ENCODE measurements at regions not wholly inside any gene's neighbourhood (a gene's known extent, or its start where the extent isn't known, plus 50 kb on each side); places are given as distances from the start of the nearest gene placed in this dataset.
A peak's percentile ranks its signal among the peaks of the same experiment; 100 is the strongest.

- DNase-seq (ENCODE audit: low read depth): no peak
These were observed 58.4 kb downstream of the SLC25A47 start for GRCh38 chr14:100381395-100382105.

GRCh38 chr14:100382106-100382455 is 58.9 kb downstream of the SLC25A47 start:
- DNase-seq (ENCODE audit: low read depth): no peak

DNA sequence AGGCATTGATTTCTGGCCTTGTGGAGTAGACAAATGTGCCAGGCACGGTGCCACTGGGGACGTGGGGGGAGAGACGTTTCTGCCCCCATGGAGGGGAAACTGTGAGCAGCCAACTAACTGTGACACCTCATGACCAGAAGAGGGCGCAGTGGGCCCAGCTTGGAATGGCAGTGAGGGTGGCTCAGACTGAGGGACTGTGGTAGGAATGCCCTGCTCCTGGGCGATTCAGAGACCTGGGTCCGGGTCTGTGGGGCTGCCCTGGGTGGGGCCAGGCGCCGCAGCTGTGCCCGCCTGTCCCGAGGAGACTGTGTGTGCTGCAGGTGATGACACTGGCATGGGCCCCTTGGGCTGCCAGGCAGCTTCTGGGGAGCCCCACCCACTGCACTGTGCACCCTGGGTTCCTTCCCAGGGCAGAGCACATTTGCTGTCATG is 60.6 kb downstream of the SLC25A47 start:
- DNase-seq (ENCODE audit: low read depth): peak; percentile 42

GRCh38 chr14:100384277-100384676 is 61.1 kb downstream of the SLC25A47 start:
- DNase-seq (ENCODE audit: low read depth): no peak

DNA sequence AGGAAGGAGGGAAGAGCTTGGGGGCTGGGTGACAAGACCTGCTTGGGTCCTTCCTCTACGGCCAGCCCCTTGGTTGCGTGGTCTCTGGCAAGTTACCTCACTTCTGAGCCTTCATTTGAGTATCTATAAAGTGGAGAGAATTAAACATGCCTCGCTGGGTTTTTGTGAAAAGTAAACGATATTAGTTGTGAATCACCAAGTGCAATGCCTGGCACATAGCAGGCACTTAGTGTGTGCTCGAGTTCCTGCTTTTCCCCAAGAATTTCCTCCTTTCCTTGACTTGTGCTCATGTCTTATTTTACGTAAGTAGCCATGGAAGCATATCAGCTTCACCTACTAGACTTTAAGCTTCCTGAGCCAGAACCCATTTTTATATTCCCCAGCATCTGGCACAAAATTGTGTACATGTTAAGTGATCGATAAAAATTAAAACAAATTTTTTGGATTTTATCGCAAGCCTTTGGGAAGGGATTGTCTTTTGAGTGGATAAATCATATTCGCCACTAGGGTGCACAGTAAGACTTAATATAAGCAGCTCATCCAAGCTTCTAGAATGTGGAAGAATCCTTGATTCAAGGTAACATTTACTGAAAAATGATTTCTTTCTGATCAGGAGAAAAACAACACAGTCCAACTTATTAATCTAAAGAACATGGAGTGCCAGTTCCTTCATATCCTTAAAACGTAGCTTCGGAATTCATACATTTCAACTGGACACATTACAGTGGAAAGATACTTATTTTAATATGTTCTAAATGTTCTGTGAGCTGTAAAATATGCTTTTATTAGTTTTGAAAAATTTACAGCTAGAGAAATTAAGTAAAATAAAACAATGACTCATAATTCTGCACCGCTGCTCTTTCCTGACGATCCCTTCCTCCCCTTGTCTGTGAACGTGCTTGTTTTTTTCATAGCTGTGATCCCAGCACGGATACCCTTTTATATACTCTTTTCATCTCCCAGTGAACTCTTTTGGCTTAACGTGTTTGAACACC is 62.0 kb downstream of the SLC25A47 start:
- no peak for DNase-seq (ENCODE audit: low read depth)

DNA sequence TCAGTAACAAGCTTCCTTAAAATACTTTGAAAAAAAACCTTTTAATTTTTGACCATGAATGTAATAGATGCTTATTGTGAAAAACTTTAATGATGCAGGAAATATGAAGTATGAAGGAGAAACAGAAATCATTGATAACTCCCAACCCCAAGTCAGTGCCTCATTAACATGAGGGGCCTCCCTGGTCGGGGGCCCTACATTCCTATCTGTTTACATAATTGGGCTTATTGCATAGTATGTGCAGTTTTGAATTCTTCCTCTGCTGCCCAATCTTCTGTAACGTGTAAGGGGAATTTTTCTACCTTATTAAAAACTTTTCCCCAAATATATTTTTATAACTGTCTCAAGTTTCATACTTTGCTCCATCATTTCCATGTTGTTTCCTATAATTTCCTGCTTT is 63.0 kb downstream of the SLC25A47 start:
- DNase-seq (ENCODE audit: low read depth): no peak

DNA sequence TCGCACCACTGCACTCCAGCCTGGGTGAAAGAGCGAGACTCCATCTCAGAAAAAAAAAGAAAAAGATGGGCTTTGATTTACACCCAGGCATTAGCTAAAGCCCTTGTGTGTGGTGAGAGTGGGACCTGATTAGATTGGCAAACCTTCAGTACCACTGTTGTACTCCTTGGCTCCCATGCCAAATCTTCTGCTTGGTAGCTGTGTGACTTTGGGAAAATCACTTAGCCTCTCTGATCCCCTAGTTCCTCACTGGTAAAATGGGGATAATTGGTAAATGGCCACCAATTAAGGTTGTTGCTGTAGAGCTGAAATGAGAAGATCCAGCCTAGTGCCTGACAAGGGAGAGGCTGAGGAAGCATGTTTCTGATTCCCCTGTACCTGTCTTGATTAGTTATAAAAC is 63.7 kb downstream of the SLC25A47 start:
- DNase-seq (ENCODE audit: low read depth): no peak

GRCh38 chr14:100387450-100387849 is 64.3 kb downstream of the SLC25A47 start:
- DNase-seq (ENCODE audit: low read depth): no peak

DNA sequence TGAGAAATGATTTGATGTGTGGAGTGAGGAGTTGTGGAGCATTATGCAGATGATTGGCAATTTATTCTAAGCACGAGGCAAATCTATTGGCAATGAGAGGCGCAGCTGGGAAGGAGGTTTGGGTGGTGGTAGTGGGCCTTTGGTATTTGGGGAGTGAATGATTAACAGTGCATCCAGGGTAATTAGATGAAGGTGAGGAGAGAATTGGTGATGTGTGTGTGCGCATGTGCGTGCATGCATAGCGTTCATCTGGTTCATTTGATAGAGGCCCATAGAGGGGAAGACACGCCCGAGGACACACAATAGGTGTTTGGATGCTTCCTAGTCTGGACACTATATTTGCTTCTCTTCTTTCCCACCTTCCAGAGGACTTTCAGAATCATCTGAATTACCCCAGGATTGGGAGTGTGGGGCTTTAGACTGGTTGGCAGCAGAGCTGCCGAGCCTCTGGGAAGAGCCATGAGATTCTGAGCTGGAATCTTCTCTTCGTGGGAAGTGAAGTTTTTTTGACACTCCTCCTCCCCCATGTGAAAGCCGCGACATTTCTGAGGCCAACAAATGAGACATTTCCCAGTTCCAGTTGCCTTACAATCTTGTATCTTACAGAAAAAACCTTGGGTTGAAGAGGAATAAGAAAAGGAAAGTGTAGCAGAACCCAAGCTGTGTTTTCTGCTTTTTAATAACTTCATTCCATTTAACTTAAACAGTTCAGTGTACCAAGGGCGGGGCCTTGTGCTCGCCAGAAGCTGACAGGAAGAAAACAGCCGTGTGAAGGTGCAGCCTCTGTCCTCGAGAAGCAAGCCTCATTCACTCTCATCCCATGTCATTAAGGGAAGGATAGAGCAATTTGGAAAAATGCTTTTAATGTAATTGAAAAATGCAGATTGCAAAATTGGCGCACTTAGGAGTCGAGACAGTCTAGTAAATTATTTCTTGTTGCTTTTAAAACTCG is 65.2 kb downstream of the SLC25A47 start:
- DNase-seq (ENCODE audit: low read depth): no peak

DNA sequence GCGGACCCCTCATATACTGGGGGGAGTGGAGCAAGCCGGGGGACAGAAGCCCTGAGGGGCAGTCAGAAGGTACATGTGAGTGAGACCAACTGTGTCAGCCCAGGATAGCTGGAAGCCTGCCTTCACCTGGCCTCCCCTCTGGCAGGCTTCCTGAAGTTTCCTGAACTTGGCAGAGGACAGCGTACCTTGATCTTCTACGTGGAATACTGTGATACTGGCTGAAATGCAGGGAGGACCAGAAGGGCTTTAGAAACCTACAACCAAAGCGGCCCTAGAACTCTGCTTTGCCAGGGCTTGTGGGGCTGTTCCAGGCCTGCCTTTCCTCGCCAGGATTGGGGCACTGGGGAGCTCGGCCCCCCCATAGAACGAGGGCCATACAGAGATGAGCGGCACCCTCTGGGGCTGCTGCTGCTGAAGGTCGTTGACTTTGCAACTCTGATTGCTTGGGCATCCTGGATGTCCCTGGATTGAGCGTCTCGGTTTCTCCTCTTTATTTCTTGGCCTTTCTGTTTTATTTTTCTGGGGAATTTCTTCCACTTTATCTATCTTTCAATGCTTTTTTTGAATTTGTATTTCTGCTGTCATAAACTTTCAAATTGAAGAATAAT is 66.5 kb downstream of the SLC25A47 start:
- no peak for DNase-seq (ENCODE audit: low read depth)

GRCh38 chr14:100391173-100391572 is 68.0 kb downstream of the SLC25A47 start:
- DNase-seq (ENCODE audit: low read depth): no peak

GRCh38 chr14:100391724-100392123 is 68.6 kb downstream of the SLC25A47 start:
- no peak for DNase-seq (ENCODE audit: low read depth)

DNA sequence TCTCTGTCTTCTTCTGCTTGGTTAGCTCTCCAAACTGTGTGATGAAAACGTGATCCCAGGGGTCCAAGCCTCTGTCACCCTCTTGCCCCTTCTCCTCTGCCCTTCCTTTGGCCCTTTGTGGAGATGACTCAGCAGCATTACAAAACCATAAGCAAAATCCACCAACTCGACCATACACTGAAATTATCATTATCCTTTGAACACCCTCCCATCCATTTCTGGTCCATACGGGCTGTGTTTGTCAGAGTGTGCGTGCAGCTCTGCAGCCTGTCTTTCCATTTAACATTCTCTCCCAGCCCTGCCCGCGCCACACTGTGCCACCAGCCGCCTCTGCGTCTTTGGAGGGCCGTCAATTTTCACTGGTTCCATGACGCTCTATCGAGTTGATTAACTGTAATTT is 69.2 kb downstream of the SLC25A47 start:
- no peak for DNase-seq (ENCODE audit: low read depth)

GRCh38 chr14:100393362-100393761 is 70.2 kb downstream of the SLC25A47 start:
- DNase-seq (ENCODE audit: low read depth): no peak

- no peak for DNase-seq (ENCODE audit: low read depth)
These were observed 71.0 kb downstream of the SLC25A47 start for GRCh38 chr14:100393906-100394732.

DNA sequence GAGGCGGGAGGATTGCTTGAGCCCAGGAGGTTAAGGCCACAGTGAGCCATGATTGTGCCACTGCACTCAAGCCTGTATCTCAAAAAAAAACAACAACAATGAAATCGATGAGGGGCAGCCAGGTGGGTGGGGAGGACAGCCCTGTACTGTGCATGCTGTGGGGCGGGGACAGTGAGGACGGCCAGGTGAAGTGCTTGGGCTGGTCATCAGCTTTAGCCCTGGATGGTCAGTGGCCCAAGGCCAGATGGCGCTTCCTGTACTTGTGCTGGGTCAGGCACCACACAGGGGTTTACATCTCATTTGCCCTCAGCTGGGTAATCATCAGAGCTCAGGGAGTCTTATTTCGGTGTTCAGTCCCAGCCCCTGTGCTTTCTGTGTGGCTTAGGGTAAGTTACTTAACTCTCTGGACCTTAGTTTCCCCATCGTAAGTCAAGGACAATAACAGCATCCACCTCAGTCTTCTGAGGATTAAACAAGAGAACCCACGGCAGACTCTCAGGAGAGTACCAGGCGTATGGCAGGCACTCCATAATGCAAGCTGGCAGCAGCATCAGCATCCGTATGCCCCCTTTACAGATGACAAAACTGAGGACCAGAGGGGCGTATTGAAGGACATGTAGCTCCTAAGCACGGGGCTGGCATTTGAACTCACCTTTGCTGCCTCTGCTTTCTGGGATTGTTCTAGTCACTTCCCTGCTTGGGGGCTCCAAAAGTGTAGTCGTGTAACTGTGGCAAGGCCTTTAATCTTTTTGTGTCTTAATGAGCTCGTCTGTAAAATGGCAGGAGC is 71.9 kb downstream of the SLC25A47 start:
- no peak for DNase-seq (ENCODE audit: low read depth)

- no peak for DNase-seq (ENCODE audit: low read depth)
These were observed 73.2 kb downstream of the SLC25A47 start for GRCh38 chr14:100396266-100396795.

- no peak for DNase-seq (ENCODE audit: low read depth)
These were observed 73.9 kb downstream of the SLC25A47 start for GRCh38 chr14:100397005-100397404.

DNA sequence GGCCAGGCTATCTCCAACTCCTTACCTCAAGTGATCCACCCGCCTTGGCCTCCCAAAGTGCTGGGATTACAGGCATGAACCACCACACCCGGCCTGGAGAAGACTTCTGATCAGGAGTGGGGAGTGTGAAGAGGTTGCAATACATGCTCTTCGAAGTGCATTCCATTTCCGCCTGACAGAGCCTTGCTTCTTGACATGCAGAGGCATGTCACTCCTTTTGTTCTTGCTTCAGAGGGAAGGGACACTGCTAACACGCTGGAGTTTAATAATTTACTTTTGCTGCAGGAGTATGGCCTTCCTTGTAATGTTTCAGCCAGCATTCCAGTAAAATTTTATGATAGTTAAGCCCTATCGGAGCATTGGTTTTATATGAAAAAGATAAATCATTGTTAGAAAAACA is 74.9 kb downstream of the SLC25A47 start:
- no peak for DNase-seq (ENCODE audit: low read depth)

Measured in activated T-cell treated with anti-CD3 and anti-CD28 coated beads for 48 hours (primary cell).